ENCODE measurements at regions not wholly inside any gene's neighbourhood (a gene's known extent, or its start where the extent isn't known, plus 50 kb on each side); places are given as distances from the start of the nearest gene placed in this dataset.

- no peak for DNase-seq
These were observed 933.5 kb upstream of the EEF2KMT start for GRCh38 chr16:6031102-6031501.

- no peak for DNase-seq
These were observed 930.1 kb upstream of the EEF2KMT start for GRCh38 chr16:6027733-6028132.

GRCh38 chr16:6023449-6023848 lies 925.9 kb upstream of the EEF2KMT start:
- no peak for DNase-seq

- DNase-seq: no peak
These were observed 923.8 kb upstream of the EEF2KMT start for GRCh38 chr16:6021276-6021943.

GRCh38 chr16:6020162-6020985 lies 922.8 kb upstream of the EEF2KMT start:
- DNase-seq: no peak

GRCh38 chr16:6019490-6019991 lies 921.9 kb upstream of the EEF2KMT start:
- no peak for DNase-seq

GRCh38 chr16:6018848-6019489 lies 921.4 kb upstream of the EEF2KMT start:
- no peak for DNase-seq

- no peak for DNase-seq
These were observed 919.1 kb upstream of the EEF2KMT start for GRCh38 chr16:6016530-6017184.

- DNase-seq: no peak
These were observed 915.1 kb upstream of the EEF2KMT start for GRCh38 chr16:6012716-6013115.

GRCh38 chr16:6009151-6009550 lies 911.6 kb upstream of the EEF2KMT start:
- DNase-seq: no peak

- DNase-seq: no peak
These were observed 911.1 kb upstream of the EEF2KMT start for GRCh38 chr16:6008670-6009069.

- DNase-seq: no peak
These were observed 895.8 kb upstream of the EEF2KMT start for GRCh38 chr16:5993356-5993755.

- no peak for DNase-seq
These were observed 885.4 kb upstream of the EEF2KMT start for GRCh38 chr16:5982979-5983378.

GRCh38 chr16:5979905-5980550 lies 882.4 kb upstream of the EEF2KMT start:
- no peak for DNase-seq

GRCh38 chr16:5977329-5977728 lies 879.7 kb upstream of the EEF2KMT start:
- no peak for DNase-seq

- no peak for DNase-seq
These were observed 875.2 kb upstream of the EEF2KMT start for GRCh38 chr16:5972747-5973146.

- DNase-seq: no peak
These were observed 874.3 kb upstream of the EEF2KMT start for GRCh38 chr16:5971924-5972323.

GRCh38 chr16:5971106-5971505 lies 873.5 kb upstream of the EEF2KMT start:
- DNase-seq: no peak

GRCh38 chr16:5966004-5966403 lies 868.4 kb upstream of the EEF2KMT start:
- DNase-seq: no peak

- DNase-seq: no peak
These were observed 867.7 kb upstream of the EEF2KMT start for GRCh38 chr16:5965321-5965720.

- no peak for DNase-seq
These were observed 853.9 kb upstream of the EEF2KMT start for GRCh38 chr16:5951486-5951885.

- DNase-seq: no peak
These were observed 847.4 kb upstream of the EEF2KMT start for GRCh38 chr16:5944971-5945370.

GRCh38 chr16:5938607-5939006 lies 841.0 kb upstream of the EEF2KMT start:
- no peak for DNase-seq

Measured in central memory CD4-positive, alpha-beta T cell (primary cell).